H9 (cell line): ENCODE measurements at regions not wholly inside any gene's neighbourhood (a gene's known extent, or its start where the extent isn't known, plus 50 kb on each side); places are given as distances from the start of the nearest gene placed in this dataset.

ENCODE experiments used
- DNase-seq: peaks from one replicate; pipeline ENCODE4 v3.0.0-alpha.2; 2017
- H2AFZ ChIP-seq: one replicate; pipeline ENCODE4 v1.6.1; 2013; ENCODE audit warnings: mild to moderate bottlenecking, low read length, control low read depth, moderate library complexity
- H2AK5ac ChIP-seq: 2 replicates; pipeline ENCODE4 v1.6.1; 2013; ENCODE audit warnings: low read length, control low read depth, mixed read lengths; ENCODE audit not compliant: insufficient read length
- H2BK120ac ChIP-seq: one replicate; pipeline ENCODE4 v1.6.1; 2013; ENCODE audit warnings: low read depth, mild to moderate bottlenecking, low read length, control low read depth, inconsistent platforms; ENCODE audit not compliant: poor library complexity, severe bottlenecking
- H2BK12ac ChIP-seq: 2 replicates; pipeline ENCODE4 v1.6.1; 2013; ENCODE audit warnings: low read length, control low read depth, mixed read lengths, low read depth; ENCODE audit not compliant: insufficient read length
- H2BK15ac ChIP-seq: 2 replicates; pipeline ENCODE4 v1.6.1; 2013; ENCODE audit warnings: low read depth, low read length, control low read depth
- H2BK20ac ChIP-seq: one replicate; pipeline ENCODE4 v1.6.1; 2013; ENCODE audit warnings: low read depth, mild to moderate bottlenecking, low read length, control low read depth, inconsistent platforms; ENCODE audit not compliant: poor library complexity, severe bottlenecking
- H2BK5ac ChIP-seq: 2 replicates; pipeline ENCODE4 v1.6.1; 2013; ENCODE audit warnings: low read length, control low read depth, mixed read lengths; ENCODE audit not compliant: insufficient read length
- H3K14ac ChIP-seq: 2 replicates; pipeline ENCODE4 v1.6.1; 2013; ENCODE audit warnings: low read length, control low read depth; ENCODE audit not compliant: insufficient read depth
- H3K18ac ChIP-seq: 2 replicates; pipeline ENCODE4 v1.6.1; 2013; ENCODE audit warnings: low read depth, mild to moderate bottlenecking, mixed read lengths, low read length, control low read depth; ENCODE audit not compliant: insufficient read length
- H3K23ac ChIP-seq: 2 replicates; pipeline ENCODE4 v1.6.1; 2013; ENCODE audit warnings: low read length, control low read depth, mixed read lengths, low read depth; ENCODE audit not compliant: insufficient read length
- H3K23me2 ChIP-seq: 2 replicates; pipeline ENCODE4 v1.6.1; 2013; ENCODE audit warnings: low read depth, mild to moderate bottlenecking, mixed read lengths, low read length, control low read depth; ENCODE audit not compliant: insufficient read length, poor library complexity, severe bottlenecking
- H3K27ac ChIP-seq: 2 replicates; pipeline ENCODE4 v1.5.1; 2013; ENCODE audit warnings: low read length, control low read depth, mixed read lengths, low read depth; ENCODE audit not compliant: insufficient read length
- H3K27me3 ChIP-seq: 2 replicates; pipeline ENCODE4 v1.6.1; 2013; ENCODE audit warnings: low read length, control low read depth, inconsistent platforms; ENCODE audit not compliant: insufficient read depth
- H3K4ac ChIP-seq: 2 replicates; pipeline ENCODE4 v1.6.1; 2013; ENCODE audit warnings: low read depth, mild to moderate bottlenecking, control low read depth, inconsistent platforms, low read length, moderate library complexity
- H3K4me1 ChIP-seq: 2 replicates; pipeline ENCODE4 v1.6.1; 2013; ENCODE audit warnings: low read length, control low read depth, inconsistent platforms; ENCODE audit not compliant: insufficient read depth
- H3K4me2 ChIP-seq: 2 replicates; pipeline ENCODE4 v1.6.1; 2013; ENCODE audit warnings: low read length, control low read depth, mixed read lengths; ENCODE audit not compliant: insufficient read length, insufficient read depth
- H3K56ac ChIP-seq: 2 replicates; pipeline ENCODE4 v1.6.1; 2013; ENCODE audit warnings: low read depth, mild to moderate bottlenecking, mixed read lengths, low read length, control low read depth; ENCODE audit not compliant: insufficient read length
- H3K79me1 ChIP-seq: 2 replicates; pipeline ENCODE4 v1.6.1; 2013; ENCODE audit warnings: low read depth, mild to moderate bottlenecking, moderate library complexity, low read length, control low read depth, inconsistent platforms; ENCODE audit not compliant: insufficient read depth, poor library complexity, severe bottlenecking
- H3K79me2 ChIP-seq: 2 replicates; pipeline ENCODE4 v1.6.1; 2013; ENCODE audit warnings: low read length, control low read depth, inconsistent platforms; ENCODE audit not compliant: insufficient read depth
- H3K9ac ChIP-seq: 2 replicates; pipeline ENCODE4 v1.6.1; 2013; ENCODE audit warnings: low read length, control low read depth, mixed read lengths; ENCODE audit not compliant: insufficient read length; ENCODE audit errors: extremely low read depth
- H3K9me3 ChIP-seq: one replicate; pipeline ENCODE4 v1.6.1; 2013; ENCODE audit warnings: low read depth, low read length, inconsistent platforms; ENCODE audit not compliant: control insufficient read depth
- H3T11ph ChIP-seq: one replicate; pipeline ENCODE4 v1.6.1; 2013; ENCODE audit warnings: mild to moderate bottlenecking, low read length, control low read depth, inconsistent platforms
- H4K20me1 ChIP-seq: one replicate; pipeline ENCODE4 v1.6.1; 2013; ENCODE audit not compliant: control insufficient read depth, insufficient read length, insufficient read depth
- H4K5ac ChIP-seq: 2 replicates; pipeline ENCODE4 v1.6.1; 2013; ENCODE audit warnings: low read depth, mild to moderate bottlenecking, mixed read lengths, low read length, control low read depth; ENCODE audit not compliant: insufficient read length
- H4K8ac ChIP-seq: replicated peaks from 2 replicates; pipeline ENCODE4 v1.6.1; 2013; ENCODE audit warnings: low read length, control low read depth, mixed read lengths, low read depth; ENCODE audit not compliant: insufficient read length
- H4K91ac ChIP-seq: 2 replicates; pipeline ENCODE4 v1.6.1; 2013; ENCODE audit warnings: low read depth, mild to moderate bottlenecking, moderate library complexity, mixed read lengths, low read length, control low read depth; ENCODE audit not compliant: insufficient read length
- H3K27ac Mint-ChIP-seq, 3 experiments: 2 replicates in 2 of 3; 3 replicates in 1 of 3; pipeline ENCODE4 v1.8.0; 2020 to 2021; ENCODE audit warnings: mixed read lengths in 3 of 3, mild to moderate bottlenecking in 1 of 3, moderate library complexity in 1 of 3
- H3K27me3 Mint-ChIP-seq: 2 replicates; pipeline ENCODE4 v1.8.0; 2021; ENCODE audit warnings: low read depth, mild to moderate bottlenecking, moderate library complexity, mixed read lengths
- H3K36me3 Mint-ChIP-seq, 3 experiments: 2 replicates in 2 of 3; 3 replicates in 1 of 3; pipeline ENCODE4 v1.8.0; 2020 to 2021; ENCODE audit warnings: low read depth in 3 of 3, mixed read lengths in 3 of 3; ENCODE audit not compliant: insufficient read depth in 1 of 3
- H3K4me1 Mint-ChIP-seq, 2 experiments: 2 replicates each; pipeline ENCODE4 v1.8.0; 2020; ENCODE audit warnings: mixed read lengths in 2 of 2
- H3K4me3 Mint-ChIP-seq, 2 experiments: 2 replicates in 1 of 2; 3 replicates in 1 of 2; pipeline ENCODE4 v1.8.0; 2020 to 2021; ENCODE audit warnings: mild to moderate bottlenecking in 2 of 2, mixed read lengths in 2 of 2, moderate library complexity in 1 of 2
- H3K9me3 Mint-ChIP-seq, 2 experiments: 2 replicates in 1 of 2; 3 replicates in 1 of 2; pipeline ENCODE4 v1.8.0; 2020; ENCODE audit warnings: mild to moderate bottlenecking in 2 of 2, mixed read lengths in 2 of 2, moderate library complexity in 1 of 2
- CTCF ChIP-seq: fragments of 200-600 bp; sonication (generic); conservative IDR thresholded peaks from 3 replicates; pipeline ENCODE4 v1.8.0; 2021; ENCODE audit warnings: antibody characterized with exemption, mild to moderate bottlenecking
- WGBS: extraction: QIAGEN DNeasy Blood & Tissue Kit; methylation state at CpG from one replicate; pipeline ENCODE4 v1.1.7; 2013; ENCODE audit warnings: missing lambda C conversion rate, low lambda C conversion rate, mixed read lengths; ENCODE audit not compliant: insufficient read length; ENCODE audit errors: extremely low coverage; 5-methylcytosine and 5-hydroxymethylcytosine counted together

- no peaks in the 10 kb centered on the region for H3K9me3 Mint-ChIP-seq
These were observed 1098.2 kb upstream of the FANCL start for GRCh38 chr2:59339121-59339836.

More at GRCh38 chr2:59339121-59339836, 1098.2 kb upstream of the FANCL start:
- H4K5ac ChIP-seq = no peak overlapping the region
- no peak overlapping the region for H3K9ac ChIP-seq
- no peak overlapping the region for H3T11ph ChIP-seq
- Mint-ChIP-seq H3K27ac (0 out of 7 replicates have a peak overlapping the region, but pooled peaks of 1 of the 3 experiments have one; percentile 5), H3K36me3 (peaks cover 0 to 3% (median 0%) of the 10 kb centered on the region in 3 experiments; a peak in 2 of 7 replicates), H3K4me3 (no peak overlapping the region), H3K27me3 (no peaks in the 10 kb centered on the region), H3K4me1 (peaks cover 23 to 32% of the 10 kb centered on the region in 2 experiments)
- no peak overlapping the region for H3K23ac ChIP-seq
- H2BK12ac ChIP-seq = no peak overlapping the region
- no peaks in the 10 kb centered on the region for H3K23me2 ChIP-seq
- H2BK20ac ChIP-seq = no peak overlapping the region
- H2AK5ac ChIP-seq = no peak overlapping the region
- H4K91ac ChIP-seq = no peak overlapping the region
- H3K4me1 ChIP-seq = no peaks in the 10 kb centered on the region; the same call in 1 of the 2 replicates
- no peaks in the 10 kb centered on the region for H3K27me3 ChIP-seq
- no peaks in the 10 kb centered on the region for H3K79me1 ChIP-seq
- H3K27ac ChIP-seq = no peak overlapping the region
- H3K56ac ChIP-seq = no peak overlapping the region
- H2BK120ac ChIP-seq = no peak overlapping the region
- H4K20me1 ChIP-seq = no peaks in the 10 kb centered on the region
- H3K18ac ChIP-seq = no peak overlapping the region
- WGBS = no CpG with 5 or more reads among the region's 8 CpGs
- no peak overlapping the region for H3K14ac ChIP-seq
- no peak overlapping the region for H3K4me2 ChIP-seq
- H2AFZ ChIP-seq = no peak overlapping the region
- no peak for DNase-seq
- H2BK5ac ChIP-seq = no peak overlapping the region
- no peaks in the 10 kb centered on the region for H3K79me2 ChIP-seq
- H3K9me3 ChIP-seq = no peaks in the 10 kb centered on the region
- H3K4ac ChIP-seq = no peak overlapping the region
- no peak overlapping the region for H4K8ac ChIP-seq
- H2BK15ac ChIP-seq = no peak overlapping the region
- no peak for TF ChIP-seq CTCF
